ENCODE measurements at regions not wholly inside any gene's neighbourhood (a gene's known extent, or its start where the extent isn't known, plus 50 kb on each side); places are given as distances from the start of the nearest gene placed in this dataset.

GRCh38 chr5:27465140-27465539 is 426.8 kb upstream of the CDH9 start:
- Histone ChIP-seq H3K27me3 (ENCODE audit: insufficient read depth, poor library complexity, severe bottlenecking) (no peaks in the 10 kb centered on the region), H3K4me3 (ENCODE audit: severe bottlenecking) (no peak overlapping the region), H3K9me3 (ENCODE audit: severe bottlenecking) (no peaks in the 10 kb centered on the region), H3K27ac (ENCODE audit: poor library complexity, severe bottlenecking) (no peak overlapping the region), H3K4me1 (ENCODE audit: insufficient read depth, poor library complexity, severe bottlenecking) (no peaks in the 10 kb centered on the region), H3K36me3 (ENCODE audit: low read depth) (peaks cover 5% of the 10 kb centered on the region; the same call in 1 of the 2 replicates)
- no peak for TF ChIP-seq CTCF (IDR thresholded peaks at IDR 0.05; ENCODE audit: poor library complexity, severe bottlenecking)
- DNase-seq (ENCODE audit: low spot score) = no peak
- no peak for ATAC-seq (ENCODE audit: low read depth)

- Histone ChIP-seq H3K36me3 (ENCODE audit: low read depth) (no peaks in the 10 kb centered on the region), H3K27me3 (ENCODE audit: insufficient read depth, poor library complexity, severe bottlenecking) (no peaks in the 10 kb centered on the region), H3K27ac (ENCODE audit: poor library complexity, severe bottlenecking) (no peak overlapping the region), H3K9me3 (ENCODE audit: severe bottlenecking) (no peaks in the 10 kb centered on the region), H3K4me3 (ENCODE audit: severe bottlenecking) (no peak overlapping the region), H3K4me1 (ENCODE audit: insufficient read depth, poor library complexity, severe bottlenecking) (no peaks in the 10 kb centered on the region)
- ATAC-seq (ENCODE audit: low read depth) (no peak), DNase-seq (ENCODE audit: low spot score) (no peak)
- TF ChIP-seq CTCF (IDR thresholded peaks at IDR 0.05; ENCODE audit: poor library complexity, severe bottlenecking) = no peak
These were observed 425.2 kb upstream of the CDH9 start for GRCh38 chr5:27463446-27464149.

GRCh38 chr5:27462936-27463335 is 424.6 kb upstream of the CDH9 start:
- no peak for ATAC-seq (ENCODE audit: low read depth)
- TF ChIP-seq CTCF (IDR thresholded peaks at IDR 0.05; ENCODE audit: poor library complexity, severe bottlenecking) = no peak
- H3K27me3 ChIP-seq (ENCODE audit: insufficient read depth, poor library complexity, severe bottlenecking) = no peaks in the 10 kb centered on the region

GRCh38 chr5:27458287-27458686 is 419.9 kb upstream of the CDH9 start:
- Histone ChIP-seq H3K9me3 (ENCODE audit: severe bottlenecking) (no peaks in the 10 kb centered on the region), H3K36me3 (ENCODE audit: low read depth) (no peaks in the 10 kb centered on the region), H3K4me3 (ENCODE audit: severe bottlenecking) (no peak overlapping the region), H3K27ac (ENCODE audit: poor library complexity, severe bottlenecking) (no peak overlapping the region), H3K4me1 (ENCODE audit: insufficient read depth, poor library complexity, severe bottlenecking) (no peaks in the 10 kb centered on the region), H3K27me3 (ENCODE audit: insufficient read depth, poor library complexity, severe bottlenecking) (no peaks in the 10 kb centered on the region)
- DNase-seq (ENCODE audit: low spot score) (no peak), ATAC-seq (ENCODE audit: low read depth) (no peak)
- no peak for TF ChIP-seq CTCF (IDR thresholded peaks at IDR 0.05; ENCODE audit: poor library complexity, severe bottlenecking)

More at GRCh38 chr5:27462936-27463335, 424.6 kb upstream of the CDH9 start:
- Histone ChIP-seq H3K36me3 (ENCODE audit: low read depth) (no peaks in the 10 kb centered on the region), H3K9me3 (ENCODE audit: severe bottlenecking) (no peaks in the 10 kb centered on the region), H3K4me1 (ENCODE audit: insufficient read depth, poor library complexity, severe bottlenecking) (no peaks in the 10 kb centered on the region), H3K27ac (ENCODE audit: poor library complexity, severe bottlenecking) (no peak overlapping the region), H3K4me3 (ENCODE audit: severe bottlenecking) (no peak overlapping the region)
- DNase-seq (ENCODE audit: low spot score) = no peak

GRCh38 chr5:27451377-27451776 is 413.0 kb upstream of the CDH9 start:
- ATAC-seq (ENCODE audit: low read depth) (no peak), DNase-seq (ENCODE audit: low spot score) (no peak)
- no peak for TF ChIP-seq CTCF (IDR thresholded peaks at IDR 0.05; ENCODE audit: poor library complexity, severe bottlenecking)
- Histone ChIP-seq H3K4me3 (ENCODE audit: severe bottlenecking) (no peak overlapping the region), H3K27ac (ENCODE audit: poor library complexity, severe bottlenecking) (no peak overlapping the region), H3K9me3 (ENCODE audit: severe bottlenecking) (no peaks in the 10 kb centered on the region), H3K27me3 (ENCODE audit: insufficient read depth, poor library complexity, severe bottlenecking) (no peaks in the 10 kb centered on the region), H3K36me3 (ENCODE audit: low read depth) (no peaks in the 10 kb centered on the region), H3K4me1 (ENCODE audit: insufficient read depth, poor library complexity, severe bottlenecking) (no peaks in the 10 kb centered on the region)
